Progenitor cell of endocrine pancreas (in vitro differentiated cells): ENCODE measurements at regions not wholly inside any gene's neighbourhood (a gene's known extent, or its start where the extent isn't known, plus 50 kb on each side); places are given as distances from the start of the nearest gene placed in this dataset.
"Not testable (repeated sequence)": the region's sequence is repeated elsewhere in the genome, so short reads cannot be mapped to it uniquely, and the experiment has no call there.

Experiments used
- DNase-seq: peaks from one replicate; pipeline ENCODE4 v3.0.0; 2021; ENCODE audit warnings: low spot score; ENCODE audit not compliant: unreplicated experiment
- H3K27ac Mint-ChIP-seq: 2 replicates; pipeline ENCODE4 v1.8.0; 2021; ENCODE audit warnings: mild to moderate bottlenecking, moderate library complexity, mixed read lengths
- H3K27me3 Mint-ChIP-seq: 2 replicates; pipeline ENCODE4 v1.8.0; 2021; ENCODE audit warnings: mixed read lengths
- H3K36me3 Mint-ChIP-seq: 2 replicates; pipeline ENCODE4 v1.8.0; 2022; ENCODE audit warnings: mixed read lengths; ENCODE audit not compliant: insufficient read depth
- H3K4me1 Mint-ChIP-seq: 2 replicates; pipeline ENCODE4 v1.8.0; 2021; ENCODE audit warnings: low read depth, mixed read lengths
- H3K4me3 Mint-ChIP-seq: 2 replicates; pipeline ENCODE4 v1.8.0; 2021; ENCODE audit warnings: low read depth, mild to moderate bottlenecking, moderate library complexity, mixed read lengths
- H3K9me3 Mint-ChIP-seq: 2 replicates; pipeline ENCODE4 v1.8.0; 2021; ENCODE audit warnings: low read depth, mixed read lengths
- CTCF ChIP-seq: fragments of 200-600 bp; sonication (generic); IDR thresholded peaks from one replicate; pipeline ENCODE4 v1.5.0; 2021; ENCODE audit warnings: antibody characterized with exemption, mild to moderate bottlenecking; ENCODE audit not compliant: unreplicated experiment

GRCh38 chr1:148334339-148335130, 148.6 kb downstream of the PPIAL4G start:
- peak; percentile 52 for DNase-seq
- Mint-ChIP-seq H3K9me3 (no peaks in the 10 kb centered on the region), H3K4me1 (peaks cover 7% of the 10 kb centered on the region), H3K36me3 (no peaks in the 10 kb centered on the region), H3K27ac (peak overlapping the region; percentile 100), H3K27me3 (peaks cover 49% of the 10 kb centered on the region), H3K4me3 (peak overlapping the region; percentile 79)
- no peak for TF ChIP-seq CTCF

GRCh38 chr1:148333875-148334338, 149.2 kb downstream of the PPIAL4G start:
- Mint-ChIP-seq H3K27me3 (peaks cover 45% of the 10 kb centered on the region), H3K4me1 (peaks cover 7% of the 10 kb centered on the region), H3K36me3 (no peaks in the 10 kb centered on the region), H3K4me3 (peak overlapping the region; percentile 79), H3K9me3 (no peaks in the 10 kb centered on the region), H3K27ac (peak overlapping the region; percentile 100)
- no peak for DNase-seq
- TF ChIP-seq CTCF, result no peak

- Mint-ChIP-seq H3K27ac (no peak overlapping the region), H3K36me3 (no peaks in the 10 kb centered on the region), H3K9me3 (peaks cover 5% of the 10 kb centered on the region), H3K4me1 (peaks cover 4% of the 10 kb centered on the region), H3K4me3 (no peak overlapping the region), H3K27me3 (peaks cover 9% of the 10 kb centered on the region)
- TF ChIP-seq CTCF, result no peak
- DNase-seq, result no peak
Observed at GRCh38 chr1:148328884-148329283, 154.2 kb downstream of the PPIAL4G start.

GRCh38 chr1:148325031-148325430, 158.1 kb downstream of the PPIAL4G start:
- H3K9me3 Mint-ChIP-seq, H3K36me3 Mint-ChIP-seq, H3K27me3 Mint-ChIP-seq, H3K4me3 Mint-ChIP-seq, H3K4me1 Mint-ChIP-seq, DNase-seq, H3K27ac Mint-ChIP-seq: not testable (repeated sequence)

GRCh38 chr1:148324465-148324864, 158.6 kb downstream of the PPIAL4G start:
- H3K36me3 Mint-ChIP-seq, H3K4me3 Mint-ChIP-seq, H3K9me3 Mint-ChIP-seq, H3K27ac Mint-ChIP-seq, H3K4me1 Mint-ChIP-seq, H3K27me3 Mint-ChIP-seq, DNase-seq: not testable (repeated sequence)

GRCh38 chr1:148320079-148320478, 163.0 kb downstream of the PPIAL4G start:
- not testable (repeated sequence) for H3K4me1 Mint-ChIP-seq, H3K36me3 Mint-ChIP-seq, H3K4me3 Mint-ChIP-seq, H3K27ac Mint-ChIP-seq, H3K9me3 Mint-ChIP-seq, DNase-seq
- peaks cover 50% of the 10 kb centered on the region for H3K27me3 Mint-ChIP-seq

- H3K27ac Mint-ChIP-seq, result no peak overlapping the region
- TF ChIP-seq CTCF, result no peak
- no peaks in the 10 kb centered on the region for H3K36me3 Mint-ChIP-seq
- DNase-seq, result no peak
- peaks cover 3% of the 10 kb centered on the region for H3K9me3 Mint-ChIP-seq
- H3K4me3 Mint-ChIP-seq, result no peak overlapping the region
- H3K27me3 Mint-ChIP-seq, result peaks cover 54% of the 10 kb centered on the region
- H3K4me1 Mint-ChIP-seq, result peaks cover 4% of the 10 kb centered on the region
Observed at GRCh38 chr1:148318904-148319242, 164.2 kb downstream of the PPIAL4G start.
